ENCODE measurements at regions not wholly inside any gene's neighbourhood (a gene's known extent, or its start where the extent isn't known, plus 50 kb on each side); places are given as distances from the start of the nearest gene placed in this dataset.

GRCh38 chr9:86766912-86767311, 180.4 kb downstream of the GAS1 start:
- DNase-seq = no peak
- intact Hi-C loops (cut with micrococcal nuclease) = no loop called here
- no peaks in the 10 kb centered on the region for H3K36me3 ChIP-seq
- H3K4me1 ChIP-seq = no peaks in the 10 kb centered on the region
- no peak overlapping the region for H3K4me3 ChIP-seq
- TF ChIP-seq CTCF (IDR thresholded peaks at IDR 0.05; ENCODE audit: borderline replicate concordance) = no peak
- no peak overlapping the region for H3K27ac ChIP-seq (replicated peaks)
- no peaks in the 10 kb centered on the region for H3K27me3 ChIP-seq (ENCODE audit: low read depth)
- no peaks in the 10 kb centered on the region for H3K9me3 ChIP-seq (replicated peaks)

- Histone ChIP-seq H3K4me1 (no peaks in the 10 kb centered on the region), H3K4me3 (no peak overlapping the region), H3K36me3 (no peaks in the 10 kb centered on the region), H3K27me3 (ENCODE audit: low read depth) (no peaks in the 10 kb centered on the region), H3K9me3 (replicated peaks) (no peaks in the 10 kb centered on the region), H3K27ac (replicated peaks) (no peak overlapping the region)
- intact Hi-C loops (cut with micrococcal nuclease) = no loop called here
- DNase-seq = no peak
- no peak for TF ChIP-seq CTCF (IDR thresholded peaks at IDR 0.05; ENCODE audit: borderline replicate concordance)
These were observed 180.8 kb downstream of the GAS1 start for GRCh38 chr9:86766511-86766910.

GRCh38 chr9:86765746-86766430, 181.4 kb downstream of the GAS1 start:
- DNase-seq = no peak
- H3K27ac ChIP-seq (replicated peaks) = no peak overlapping the region
- no peak for TF ChIP-seq CTCF (IDR thresholded peaks at IDR 0.05; ENCODE audit: borderline replicate concordance)
- H3K36me3 ChIP-seq = no peaks in the 10 kb centered on the region
- no peaks in the 10 kb centered on the region for H3K9me3 ChIP-seq (replicated peaks)
- no peaks in the 10 kb centered on the region for H3K27me3 ChIP-seq (ENCODE audit: low read depth)
- intact Hi-C loops (cut with micrococcal nuclease) = no loop called here
- H3K4me3 ChIP-seq = no peak overlapping the region
- H3K4me1 ChIP-seq = no peaks in the 10 kb centered on the region

DNA sequence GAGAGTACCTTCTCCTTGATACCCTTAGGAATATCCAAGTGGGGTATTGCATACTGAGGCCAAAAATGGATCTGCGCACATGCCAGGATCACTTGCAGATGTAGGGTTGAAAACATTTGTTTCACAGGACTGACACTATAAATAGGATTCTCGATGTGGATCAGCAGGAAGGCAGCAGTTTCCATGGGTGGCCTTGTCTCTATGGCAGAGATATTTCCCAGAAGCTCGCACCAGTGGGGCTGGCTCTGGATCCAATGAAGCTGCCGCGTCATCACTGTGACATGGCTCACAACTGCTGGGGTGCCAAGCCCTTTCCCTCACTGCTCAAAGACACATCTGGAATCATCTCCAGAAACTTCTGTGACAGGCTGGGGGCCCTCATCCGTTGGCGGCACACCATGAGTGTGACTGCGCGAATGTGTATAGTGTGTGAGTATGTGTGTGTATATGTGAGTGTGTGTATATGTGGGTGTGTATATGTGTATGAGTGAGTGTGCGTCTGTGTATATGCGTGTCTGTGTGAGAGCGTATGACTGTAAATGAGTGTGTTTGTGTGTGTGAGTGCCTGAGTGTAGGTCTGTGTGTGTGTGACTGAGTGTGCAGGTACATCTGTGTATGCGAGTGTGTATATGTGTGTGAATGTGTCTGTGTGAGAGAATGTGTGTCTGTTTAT, 182.5 kb downstream of the GAS1 start:
- no peaks in the 10 kb centered on the region for H3K27me3 ChIP-seq (ENCODE audit: low read depth)
- H3K27ac ChIP-seq (replicated peaks) = no peak overlapping the region
- no peaks in the 10 kb centered on the region for H3K4me1 ChIP-seq
- no peaks in the 10 kb centered on the region for H3K9me3 ChIP-seq (replicated peaks)
- no peak for TF ChIP-seq CTCF (IDR thresholded peaks at IDR 0.05; ENCODE audit: borderline replicate concordance)
- no peaks in the 10 kb centered on the region for H3K36me3 ChIP-seq
- no peak overlapping the region for H3K4me3 ChIP-seq
- no peak for DNase-seq
- intact Hi-C loops (cut with micrococcal nuclease) = no loop called here

GRCh38 chr9:86764221-86764624, 183.1 kb downstream of the GAS1 start:
- no peak for DNase-seq
- intact Hi-C loops (cut with micrococcal nuclease) = no loop called here
- no peaks in the 10 kb centered on the region for H3K27me3 ChIP-seq (ENCODE audit: low read depth)
- H3K36me3 ChIP-seq = no peaks in the 10 kb centered on the region
- TF ChIP-seq CTCF (IDR thresholded peaks at IDR 0.05; ENCODE audit: borderline replicate concordance) = no peak
- H3K27ac ChIP-seq (replicated peaks) = no peak overlapping the region
- H3K9me3 ChIP-seq (replicated peaks) = no peaks in the 10 kb centered on the region
- H3K4me3 ChIP-seq = no peak overlapping the region
- no peaks in the 10 kb centered on the region for H3K4me1 ChIP-seq
